ENCODE measurements at regions not wholly inside any gene's neighbourhood (a gene's known extent, or its start where the extent isn't known, plus 50 kb on each side); places are given as distances from the start of the nearest gene placed in this dataset.
A peak's percentile ranks its signal among the peaks of the same experiment; 100 is the strongest.
"Not testable (repeated sequence)": the region's sequence is repeated elsewhere in the genome, so short reads cannot be mapped to it uniquely, and the experiment has no call there.

- no peak for DNase-seq (ENCODE audit: low read depth)
Measured at GRCh38 chr11:15662285-15662684, 547.6 kb downstream of the INSC start.

GRCh38 chr11:15663777-15664218 lies 549.1 kb downstream of the INSC start:
- DNase-seq (ENCODE audit: low read depth) = no peak

- peak; percentile 0 for DNase-seq (ENCODE audit: low read depth)
Measured at GRCh38 chr11:15665368-15665871, 550.7 kb downstream of the INSC start.

GRCh38 chr11:15667127-15667725 lies 552.5 kb downstream of the INSC start:
- DNase-seq (ENCODE audit: low read depth) = no peak

GRCh38 chr11:15668718-15669117 lies 554.0 kb downstream of the INSC start:
- DNase-seq (ENCODE audit: low read depth) = no peak

DNA sequence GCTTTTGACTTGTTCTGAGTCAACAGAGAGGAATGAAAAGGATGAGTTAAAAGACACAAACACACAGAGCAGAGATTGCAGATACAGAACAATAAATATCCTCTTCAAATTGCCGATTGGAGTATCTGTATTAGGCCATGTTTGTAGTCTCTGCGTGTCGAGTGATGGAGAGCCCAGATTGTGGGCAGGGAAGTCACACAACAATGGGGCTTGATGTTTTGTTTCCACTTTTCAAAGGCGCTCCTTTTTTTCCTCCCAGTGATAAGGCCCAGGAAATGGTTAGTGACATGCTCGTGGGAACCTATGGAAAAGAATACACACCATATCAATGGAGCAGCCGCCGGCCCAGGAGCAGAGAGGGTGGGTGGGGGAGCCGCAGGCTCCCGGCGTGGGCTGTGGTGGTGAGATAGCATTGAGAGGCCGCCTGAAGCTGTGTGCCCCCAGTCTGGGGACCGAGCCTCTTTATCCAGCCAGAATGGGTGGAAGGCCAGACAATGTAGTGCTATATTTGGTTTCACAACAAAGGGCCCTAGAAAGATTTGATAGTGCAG lies 555.9 kb downstream of the INSC start:
- DNase-seq (ENCODE audit: low read depth) = no peak

DNA sequence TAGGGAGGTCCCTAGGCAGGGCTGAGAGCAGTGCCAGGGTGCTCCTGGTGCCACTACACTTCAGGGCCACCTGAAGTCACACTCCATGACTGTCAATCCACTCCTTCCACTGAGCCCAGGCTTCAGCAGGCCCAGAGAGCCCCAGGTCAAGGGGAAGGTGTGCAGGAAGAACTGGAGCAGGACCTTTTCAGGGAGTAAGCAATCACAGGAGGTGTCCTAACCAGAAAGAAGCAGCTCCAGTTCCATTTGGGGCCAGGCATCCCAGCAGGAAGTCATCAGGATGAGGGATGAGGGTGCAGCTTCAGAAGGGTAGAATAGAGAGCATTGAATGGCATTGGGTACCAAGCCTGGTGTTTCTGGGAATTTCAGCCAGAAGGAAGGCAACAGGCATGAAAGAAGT lies 556.5 kb downstream of the INSC start:
- DNase-seq (ENCODE audit: low read depth) = no peak

DNA sequence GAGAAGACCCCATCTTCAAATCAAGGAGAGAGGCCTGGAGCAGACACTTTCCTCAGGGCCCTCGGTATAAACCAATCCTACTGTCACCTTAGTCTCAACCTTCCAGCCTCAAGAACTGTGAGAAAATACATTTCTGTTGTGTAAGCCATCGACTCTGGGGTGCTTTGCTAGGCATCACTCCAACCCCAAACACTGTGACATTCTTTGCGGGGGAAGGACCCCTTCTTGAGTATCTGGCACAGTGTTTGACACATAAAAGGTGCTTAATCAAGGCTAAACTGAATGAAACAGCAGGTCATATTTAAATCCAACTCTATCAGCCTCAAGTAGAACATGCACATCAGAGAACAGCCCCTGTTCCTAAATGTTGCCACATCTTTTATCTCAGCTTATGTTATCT lies 558.1 kb downstream of the INSC start:
- no peak for DNase-seq (ENCODE audit: low read depth)

GRCh38 chr11:15673408-15673831 lies 558.7 kb downstream of the INSC start:
- no peak for DNase-seq (ENCODE audit: low read depth)

DNA sequence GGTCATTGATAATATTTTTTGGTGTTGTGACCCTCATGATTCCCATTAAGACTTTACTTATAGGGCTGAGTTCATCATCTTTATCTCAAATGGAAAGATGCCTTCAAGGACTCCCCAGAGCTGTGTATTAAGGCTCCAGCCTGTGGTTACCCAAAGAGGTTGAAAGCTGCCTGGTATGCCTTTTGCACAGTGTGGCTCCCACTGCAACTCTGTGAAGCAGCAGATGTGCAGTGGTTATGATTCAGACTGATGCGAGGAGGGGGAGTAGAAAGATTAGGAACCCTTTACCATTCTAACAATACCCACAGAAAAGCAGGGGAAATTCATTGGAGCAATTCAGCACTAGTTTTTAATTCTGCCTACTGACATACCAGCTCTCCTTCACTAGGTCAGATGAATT lies 560.0 kb downstream of the INSC start:
- DNase-seq (ENCODE audit: low read depth) = no peak

- DNase-seq (ENCODE audit: low read depth) = no peak
Measured at GRCh38 chr11:15675683-15676082, 561.0 kb downstream of the INSC start.

GRCh38 chr11:15677181-15677580 lies 562.5 kb downstream of the INSC start:
- no peak for DNase-seq (ENCODE audit: low read depth)

DNA sequence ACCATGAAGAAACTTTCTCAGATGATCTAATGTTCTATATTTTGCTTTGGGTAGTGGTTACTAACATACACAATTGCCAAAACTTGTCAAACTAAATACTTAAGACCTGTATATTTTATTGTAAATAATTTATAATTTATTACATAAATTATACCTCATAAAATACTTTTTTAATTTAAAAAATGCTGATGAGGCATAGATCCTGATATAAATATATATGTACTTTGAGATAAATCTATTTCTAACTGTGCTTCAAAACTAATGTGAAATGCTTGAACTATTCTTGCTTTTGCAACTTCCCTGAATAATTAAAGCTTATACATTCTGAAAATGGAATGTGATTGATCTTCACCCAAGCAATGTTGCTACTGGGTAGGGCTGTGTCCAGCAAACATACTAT lies 568.8 kb downstream of the INSC start:
- no peak for DNase-seq (ENCODE audit: low read depth)

DNA sequence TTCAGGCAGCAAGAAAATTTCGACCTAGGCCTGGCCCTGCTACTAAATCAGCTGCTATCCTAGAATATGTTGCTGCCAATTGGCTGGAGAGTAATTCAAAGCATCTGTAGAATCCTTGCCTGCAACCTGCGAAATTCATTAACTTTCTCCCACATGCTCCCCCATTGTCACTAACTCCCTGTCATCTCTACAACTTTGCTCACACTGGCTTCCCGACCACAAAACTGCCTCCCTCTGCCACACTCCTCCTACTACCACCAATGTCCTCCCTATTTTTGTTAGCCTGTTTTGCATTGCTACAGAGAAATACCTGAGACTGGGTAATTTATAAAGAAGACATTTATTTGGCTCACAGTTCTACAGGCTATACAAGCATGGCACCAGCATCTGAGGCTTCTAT lies 570.6 kb downstream of the INSC start:
- no peak for DNase-seq (ENCODE audit: low read depth)

DNA sequence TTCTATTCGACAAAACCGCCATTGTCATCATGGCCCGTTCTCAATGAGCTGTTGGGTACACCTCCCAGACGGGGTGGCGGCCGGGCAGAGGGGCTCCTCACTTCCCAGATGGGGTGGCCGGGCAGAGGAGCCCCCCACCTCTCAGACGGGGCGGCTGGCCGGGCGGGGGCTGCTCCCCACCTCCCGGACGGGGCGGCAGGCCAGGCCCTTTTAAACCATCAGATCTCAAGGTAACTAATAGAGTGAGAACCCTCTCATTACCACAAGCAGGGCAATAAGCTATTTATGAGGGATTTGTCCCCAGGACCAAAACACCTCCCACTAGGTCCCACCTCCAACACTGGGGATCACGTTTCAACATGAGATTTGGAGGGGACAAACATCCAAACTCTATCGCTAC lies 571.5 kb downstream of the INSC start:
- DNase-seq (ENCODE audit: low read depth) = not testable (repeated sequence)

DNA sequence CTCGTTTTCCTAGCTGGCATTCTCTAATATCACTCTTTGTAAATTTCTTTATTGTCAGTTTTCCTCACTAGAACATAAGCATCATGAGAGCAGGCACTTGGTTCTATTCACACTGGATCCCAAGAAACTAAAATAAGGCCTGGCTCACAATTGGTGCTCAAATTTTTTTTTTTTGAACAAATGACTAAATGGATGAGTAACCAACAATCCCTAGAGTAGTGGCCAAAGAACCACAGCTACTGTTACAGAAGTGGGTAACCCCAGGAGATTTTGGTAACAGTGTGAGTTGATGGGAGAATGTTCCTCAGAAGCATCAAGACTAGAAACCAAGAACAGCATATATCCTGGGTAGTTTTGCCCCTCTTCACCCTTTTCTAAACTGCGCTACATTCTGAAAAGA lies 572.6 kb downstream of the INSC start:
- no peak for DNase-seq (ENCODE audit: low read depth)

- no peak for DNase-seq (ENCODE audit: low read depth)
Measured at GRCh38 chr11:15688351-15688792, 573.6 kb downstream of the INSC start.

DNA sequence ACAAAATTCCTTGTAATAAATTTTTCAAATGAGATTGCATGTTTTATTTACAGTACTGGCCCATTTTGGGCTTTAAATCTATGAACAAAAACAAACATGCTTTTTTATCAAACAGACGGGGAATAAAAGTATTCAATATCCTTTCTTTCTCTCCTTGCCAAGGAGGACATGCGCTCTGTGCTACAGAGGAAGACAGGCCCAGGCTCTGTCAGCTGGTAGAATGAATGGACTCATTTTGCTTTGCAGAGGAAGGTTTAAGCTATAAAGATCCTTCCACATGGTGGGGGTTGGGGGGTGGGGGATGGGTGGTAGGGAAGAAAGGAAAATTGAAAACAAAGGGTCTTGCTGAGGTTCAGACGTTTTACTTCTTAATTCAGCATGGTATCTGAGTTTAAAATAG lies 575.6 kb downstream of the INSC start:
- no peak for DNase-seq (ENCODE audit: low read depth)

DNA sequence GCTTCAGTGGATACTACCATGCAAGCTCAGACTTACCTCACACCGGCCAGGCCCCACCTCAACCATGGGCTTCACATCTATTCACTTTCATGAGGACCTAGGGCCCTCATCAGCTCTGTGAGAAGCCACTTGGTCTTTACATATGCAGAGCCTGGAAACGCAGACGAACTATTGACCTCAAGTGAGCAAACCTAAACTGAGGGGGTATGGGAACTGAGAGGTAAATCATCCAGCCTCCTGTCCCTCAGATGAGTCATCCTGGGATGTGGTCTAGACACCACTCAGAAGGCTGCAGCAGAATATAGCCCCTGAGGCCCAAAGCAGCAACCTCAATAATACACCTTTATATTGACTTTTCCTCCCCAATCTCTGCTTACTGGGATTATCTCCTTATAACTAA lies 578.0 kb downstream of the INSC start:
- DNase-seq (ENCODE audit: low read depth) = no peak

DNA sequence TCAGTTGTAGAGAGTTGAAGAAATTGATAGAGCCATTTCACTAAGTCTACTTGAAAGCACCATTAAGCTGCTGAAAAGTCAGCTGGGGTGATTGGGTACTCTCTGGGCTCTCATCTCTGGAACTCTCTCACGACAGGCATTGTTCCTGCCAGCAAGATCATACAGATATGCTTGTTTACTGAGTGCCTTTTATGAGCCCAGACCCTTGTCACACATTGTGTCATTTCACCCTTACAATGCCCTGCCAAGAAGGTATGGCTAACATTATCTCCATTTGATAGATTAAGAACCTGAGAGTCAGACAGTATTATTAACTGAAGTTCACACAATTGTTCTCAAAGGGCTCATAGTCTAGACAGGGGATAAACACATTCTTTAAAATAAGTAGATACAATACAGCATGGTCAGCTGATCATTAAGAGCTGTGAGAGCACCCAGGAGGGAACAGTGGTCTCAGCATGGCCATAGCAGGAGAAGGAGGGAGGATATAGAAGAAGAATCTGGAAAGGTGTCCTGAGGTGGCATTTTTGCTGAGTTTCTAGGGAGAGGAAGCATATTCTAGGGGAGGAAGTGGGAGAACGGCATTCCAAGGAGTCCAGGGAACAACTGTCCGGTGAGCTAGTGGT lies 580.5 kb downstream of the INSC start:
- no peak for DNase-seq (ENCODE audit: low read depth)

- DNase-seq (ENCODE audit: low read depth) = no peak
Measured at GRCh38 chr11:15696069-15696468, 581.3 kb downstream of the INSC start.

DNA sequence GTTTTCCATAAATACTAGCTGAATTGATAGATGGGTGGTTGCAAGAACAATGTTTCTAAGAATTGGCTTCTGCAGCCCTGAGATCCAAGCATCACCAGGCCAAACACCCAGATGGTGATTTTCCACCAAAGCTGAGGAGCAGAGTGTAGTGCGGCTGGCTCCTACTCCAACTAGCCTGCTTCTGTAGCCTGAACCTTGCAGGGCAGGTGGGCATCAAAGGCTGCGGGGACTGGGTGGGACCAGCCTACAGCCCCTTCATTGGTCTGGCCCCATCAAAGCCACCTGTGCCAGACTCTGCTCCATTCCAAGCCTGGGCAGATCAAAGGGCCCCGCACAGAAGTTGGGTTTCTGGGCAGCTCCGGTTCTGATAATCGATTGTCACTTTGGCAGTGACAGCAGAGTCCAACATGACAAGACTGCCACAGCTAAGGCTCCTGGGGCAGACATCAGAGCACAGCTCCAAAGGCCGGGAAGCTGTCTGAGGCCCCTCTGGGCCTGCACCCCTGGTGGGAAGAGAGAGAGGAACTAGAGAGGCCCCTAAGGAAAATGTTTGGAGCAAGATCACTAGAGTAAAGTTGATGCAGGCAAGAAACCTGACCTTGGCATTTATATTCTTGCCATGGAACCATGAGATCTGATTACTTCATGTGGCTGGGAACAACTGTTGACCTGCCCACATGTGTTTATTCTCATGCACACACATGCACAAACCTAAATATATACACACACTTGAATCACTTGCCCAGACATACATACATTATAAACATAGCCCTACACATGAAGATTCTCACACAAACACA lies 582.9 kb downstream of the INSC start:
- no peak for DNase-seq (ENCODE audit: low read depth)

GRCh38 chr11:15698855-15699254 lies 584.1 kb downstream of the INSC start:
- DNase-seq (ENCODE audit: low read depth) = no peak
